CD4-positive, alpha-beta T cell (primary cell): ENCODE measurements at regions not wholly inside any gene's neighbourhood (a gene's known extent, or its start where the extent isn't known, plus 50 kb on each side); places are given as distances from the start of the nearest gene placed in this dataset.

Experiments
- ATAC-seq: fragments of 200-7000 bp; cut with Tn5 transposase; one replicate; pipeline ENCODE4 v1.10.0; 2022; ENCODE audit warnings: mild to moderate bottlenecking; ENCODE audit not compliant: poor library complexity
- CTCF ChIA-PET: fragments of 350-600 bp; sonication (Branson Sonifier 250); formaldehyde crosslinking; loops from one replicate; lab custom pipeline; 2021; ENCODE audit warnings: antibody characterized with exemption, inconsistent platforms; lab: Charles Lee
- POLR2A ChIA-PET: fragments of 350-600 bp; sonication (Branson Sonifier 250); formaldehyde crosslinking; loops from one replicate; lab custom pipeline; 2021; ENCODE audit warnings: antibody characterized with exemption, inconsistent platforms; lab: Charles Lee
- DNase-seq, 14 experiments: peaks; one replicate each; pipeline ENCODE4 v3.0.0-alpha.2; 2013 to 2020; ENCODE audit warnings: mixed read lengths in 2 of 14
- H3K27ac ChIP-seq, 2 donors: one replicate each; pipeline versions ENCODE4 v1.5.1 to v1.7.0; 2013; ENCODE audit warnings: low read length in 2 of 2, low read depth in 1 of 2, mild to moderate bottlenecking in 1 of 2
- H3K27me3 ChIP-seq, 2 experiments: 1 replicate in 1 of 2; 2 replicates in 1 of 2; pipeline versions ENCODE4 v1.6.1 to v1.7.0; 2013; ENCODE audit warnings: low read length in 2 of 2, control low read depth in 1 of 2, mild to moderate bottlenecking in 1 of 2, moderate library complexity in 1 of 2; ENCODE audit not compliant: insufficient read depth in 2 of 2, control insufficient read depth in 1 of 2
- H3K36me3 ChIP-seq: one replicate; pipeline ENCODE4 v1.6.1; 2013; ENCODE audit warnings: low read length, control low read depth; ENCODE audit not compliant: insufficient read depth
- H3K4me1 ChIP-seq: one replicate; pipeline ENCODE4 v1.6.1; 2013; ENCODE audit warnings: low read length, control low read depth; ENCODE audit not compliant: insufficient read depth
- H3K4me3 ChIP-seq: one replicate; pipeline ENCODE4 v1.5.1; 2013; ENCODE audit warnings: mild to moderate bottlenecking, low read length, moderate library complexity
- H3K9me3 ChIP-seq, 2 experiments: 1 replicate in 1 of 2; 2 replicates in 1 of 2; pipeline versions ENCODE4 v1.6.1 to v1.7.0; 2013; ENCODE audit warnings: low read length in 2 of 2, mild to moderate bottlenecking in 2 of 2, control low read depth in 1 of 2, moderate library complexity in 1 of 2; ENCODE audit not compliant: control insufficient read depth in 1 of 2, insufficient read depth in 1 of 2
- H3K27ac Mint-ChIP-seq: one replicate; pipeline ENCODE4 v1.8.0; 2020; ENCODE audit warnings: mixed read lengths
- H3K27me3 Mint-ChIP-seq: one replicate; pipeline ENCODE4 v1.8.0; 2021; ENCODE audit warnings: mixed read lengths
- H3K36me3 Mint-ChIP-seq: one replicate; pipeline ENCODE4 v1.8.0; 2021; ENCODE audit warnings: low read depth, mixed read lengths
- H3K4me1 Mint-ChIP-seq: one replicate; pipeline ENCODE4 v1.8.0; 2021; ENCODE audit warnings: low read depth, mixed read lengths
- H3K4me3 Mint-ChIP-seq: one replicate; pipeline ENCODE4 v1.8.0; 2020; ENCODE audit warnings: mild to moderate bottlenecking, mixed read lengths
- H3K9me3 Mint-ChIP-seq: one replicate; pipeline ENCODE4 v1.8.0; 2020; ENCODE audit warnings: mixed read lengths
- intact Hi-C, 2 experiments: fragments of 100-400 bp; cut with DNase I in 1 of 2; cut with micrococcal nuclease in 1 of 2; formaldehyde crosslinking; loops; one replicate each; pipeline versions ENCODE4 v1.15.1 to v1.9.0; 2023 to 2025; cut with DNase I, micrococcal nuclease
- TF ChIP-seq, protein P1 (sequence below): fragments of 200-600 bp; IDR thresholded peaks from one replicate; pipeline ENCODE4 v1.8.0; 2022; ENCODE audit warnings: antibody characterized with exemption, mild to moderate bottlenecking

DNA sequence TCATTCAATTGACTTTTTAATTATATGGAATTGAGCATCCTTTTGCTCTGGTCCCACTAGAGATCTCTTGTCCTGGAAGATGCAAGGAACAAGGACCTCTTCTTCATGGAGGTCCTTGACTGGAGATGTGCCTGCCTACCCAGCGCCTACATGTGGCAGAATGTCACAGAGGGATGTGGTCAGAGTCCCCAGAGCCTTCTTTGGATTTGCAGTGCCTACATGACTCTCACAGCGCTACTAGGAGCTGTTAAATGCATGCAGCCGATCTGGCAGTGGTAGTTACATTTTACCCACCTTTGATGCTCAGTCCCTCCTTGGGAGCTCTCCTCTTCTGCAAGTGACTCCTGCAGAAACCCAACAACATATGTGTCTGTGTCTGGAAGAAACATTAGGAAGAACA lies 51.9 kb upstream of the ADTRP start:
- Mint-ChIP-seq H3K36me3 (no peaks in the 10 kb centered on the region), H3K9me3 (no peaks in the 10 kb centered on the region), H3K27ac (no peak overlapping the region), H3K4me3 (no peak overlapping the region), H3K27me3 (no peaks in the 10 kb centered on the region), H3K4me1 (no peaks in the 10 kb centered on the region)
- no peaks in the 10 kb centered on the region for H3K4me1 ChIP-seq
- ATAC-seq (no peak), DNase-seq (no peak)
- no peaks in the 10 kb centered on the region for H3K36me3 ChIP-seq
- POLR2A ChIA-PET, result no interaction called here
- H3K27me3 ChIP-seq, result peaks cover 0 to 10% of the 10 kb centered on the region in 2 experiments
- H3K27ac ChIP-seq, result no peak overlapping the region
- CTCF ChIA-PET, result no interaction called here
- H3K9me3 ChIP-seq, result no peaks in the 10 kb centered on the region
- intact Hi-C loops, result no loop called here
- TF ChIP-seq, protein P1, sequence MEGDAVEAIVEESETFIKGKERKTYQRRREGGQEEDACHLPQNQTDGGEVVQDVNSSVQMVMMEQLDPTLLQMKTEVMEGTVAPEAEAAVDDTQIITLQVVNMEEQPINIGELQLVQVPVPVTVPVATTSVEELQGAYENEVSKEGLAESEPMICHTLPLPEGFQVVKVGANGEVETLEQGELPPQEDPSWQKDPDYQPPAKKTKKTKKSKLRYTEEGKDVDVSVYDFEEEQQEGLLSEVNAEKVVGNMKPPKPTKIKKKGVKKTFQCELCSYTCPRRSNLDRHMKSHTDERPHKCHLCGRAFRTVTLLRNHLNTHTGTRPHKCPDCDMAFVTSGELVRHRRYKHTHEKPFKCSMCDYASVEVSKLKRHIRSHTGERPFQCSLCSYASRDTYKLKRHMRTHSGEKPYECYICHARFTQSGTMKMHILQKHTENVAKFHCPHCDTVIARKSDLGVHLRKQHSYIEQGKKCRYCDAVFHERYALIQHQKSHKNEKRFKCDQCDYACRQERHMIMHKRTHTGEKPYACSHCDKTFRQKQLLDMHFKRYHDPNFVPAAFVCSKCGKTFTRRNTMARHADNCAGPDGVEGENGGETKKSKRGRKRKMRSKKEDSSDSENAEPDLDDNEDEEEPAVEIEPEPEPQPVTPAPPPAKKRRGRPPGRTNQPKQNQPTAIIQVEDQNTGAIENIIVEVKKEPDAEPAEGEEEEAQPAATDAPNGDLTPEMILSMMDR, result no peak
- no peak overlapping the region for H3K4me3 ChIP-seq

DNA sequence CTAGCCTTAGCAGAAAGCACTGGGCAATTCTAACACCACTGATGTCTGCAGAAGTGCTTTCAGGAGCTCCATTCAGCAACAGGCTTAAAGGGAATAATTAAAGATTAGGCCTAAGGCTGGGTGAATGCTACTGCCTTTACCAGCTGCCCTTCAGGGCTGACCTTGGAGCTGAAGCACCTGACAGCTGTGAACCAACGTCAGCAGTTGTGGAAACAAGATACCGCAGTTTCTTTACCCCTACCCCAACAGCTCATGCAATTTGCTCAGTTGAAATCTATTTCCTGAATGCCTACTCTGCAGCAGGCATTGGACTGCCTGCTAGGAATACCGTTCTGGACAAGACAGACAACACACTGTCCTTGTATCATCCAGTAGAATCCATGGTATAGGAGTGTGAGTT lies 51.5 kb upstream of the ADTRP start:
- intact Hi-C loops, result no loop called here
- CTCF ChIA-PET, result no interaction called here
- H3K4me1 ChIP-seq, result no peaks in the 10 kb centered on the region

DNA sequence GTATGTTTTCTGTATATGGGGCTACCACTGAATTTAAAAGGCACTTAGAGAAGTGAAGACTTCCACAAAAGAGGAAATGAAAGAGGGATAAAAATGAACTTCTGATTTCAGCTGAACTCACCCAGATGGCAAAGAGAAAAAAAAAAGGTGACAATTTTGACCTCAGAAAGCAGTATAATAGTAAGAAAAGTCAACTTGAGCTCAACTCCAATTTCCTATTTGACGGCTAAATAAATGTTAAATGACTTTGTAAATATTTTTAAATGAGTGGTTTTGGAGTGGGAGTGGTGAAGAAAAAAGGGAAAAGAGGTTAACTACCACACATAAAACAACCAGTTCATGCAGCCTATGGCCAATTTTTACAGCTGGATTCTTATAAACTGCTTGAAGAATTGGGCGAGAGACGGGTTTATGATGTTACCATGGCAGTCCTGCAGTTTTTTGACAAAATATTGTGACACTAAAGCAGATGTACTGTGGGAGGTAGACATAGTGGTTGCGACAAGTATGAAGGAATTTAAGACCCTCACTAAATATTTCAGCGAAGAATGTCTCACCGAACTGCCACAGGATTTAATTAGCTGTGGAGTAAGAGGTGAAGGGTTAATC lies 49.8 kb upstream of the ADTRP start:
- H3K9me3 Mint-ChIP-seq, result no peaks in the 10 kb centered on the region
- Histone ChIP-seq H3K27me3 (peaks cover 0 to 7% of the 10 kb centered on the region in 2 experiments), H3K27ac (no peak overlapping the region), H3K4me1 (no peaks in the 10 kb centered on the region), H3K9me3 (no peaks in the 10 kb centered on the region), H3K36me3 (no peaks in the 10 kb centered on the region), H3K4me3 (no peak overlapping the region)
- intact Hi-C loops, result loop anchor here (5.0 to 10.0 kb wide), 3 partner anchors 179 to 404 kb away; no protein-coding TSS in a partner anchor
- ChIA-PET CTCF (no interaction called here), POLR2A (no interaction called here)
- no peak overlapping the region for H3K27ac Mint-ChIP-seq
- no peak for DNase-seq
- TF ChIP-seq, protein P1, result no peak
- no peaks in the 10 kb centered on the region for H3K27me3 Mint-ChIP-seq
- H3K4me1 Mint-ChIP-seq, result peaks cover 8% of the 10 kb centered on the region
- H3K4me3 Mint-ChIP-seq, result no peak overlapping the region
- no peaks in the 10 kb centered on the region for H3K36me3 Mint-ChIP-seq
- no peak for ATAC-seq

More for the DNA sequence above, 51.5 kb upstream of the ADTRP start:
- ATAC-seq (no peak), DNase-seq (no peak)
- no peaks in the 10 kb centered on the region for H3K9me3 Mint-ChIP-seq
- no peak overlapping the region for H3K27ac Mint-ChIP-seq
- Histone ChIP-seq H3K27ac (no peak overlapping the region), H3K4me3 (no peak overlapping the region), H3K36me3 (no peaks in the 10 kb centered on the region), H3K27me3 (peaks cover 0 to 10% of the 10 kb centered on the region in 2 experiments), H3K9me3 (no peaks in the 10 kb centered on the region)
- peaks cover 2% of the 10 kb centered on the region for H3K4me1 Mint-ChIP-seq
- H3K27me3 Mint-ChIP-seq, result no peaks in the 10 kb centered on the region
- TF ChIP-seq, protein P1, result no peak
- no peaks in the 10 kb centered on the region for H3K36me3 Mint-ChIP-seq
- POLR2A ChIA-PET, result no interaction called here
- H3K4me3 Mint-ChIP-seq, result no peak overlapping the region
